SK-N-MC (cell line): ENCODE measurements at regions not wholly inside any gene's neighbourhood (a gene's known extent, or its start where the extent isn't known, plus 50 kb on each side); places are given as distances from the start of the nearest gene placed in this dataset.

Experiments
- EZH2 ChIP-seq: fragments of 200-600 bp; sonication (generic); IDR thresholded peaks from one replicate; pipeline ENCODE4 v1.6.1; 2017; ENCODE audit warnings: antibody characterized with exemption
- POLR2AphosphoS5 ChIP-seq: IDR thresholded peaks from 2 replicates; pipeline ENCODE4 v1.6.1; 2012; ENCODE audit warnings: mild to moderate bottlenecking, low read depth, low read length, borderline replicate concordance

- TF ChIP-seq EZH2, result no peak
- TF ChIP-seq POLR2AphosphoS5, result no peak
These were observed 185.0 kb upstream of the SMIM21 start for GRCh38 chr18:75612456-75612855.
